IPS-18a (cell line): ENCODE measurements at regions not wholly inside any gene's neighbourhood (a gene's known extent, or its start where the extent isn't known, plus 50 kb on each side); places are given as distances from the start of the nearest gene placed in this dataset.

ENCODE experiments used
- H3K27ac ChIP-seq: one replicate; pipeline ENCODE4 v1.5.1; 2013; ENCODE audit warnings: low read length
- H3K27me3 ChIP-seq: one replicate; pipeline ENCODE4 v1.6.1; 2013; ENCODE audit warnings: mild to moderate bottlenecking, low read length; ENCODE audit not compliant: control insufficient read depth, insufficient read depth
- H3K36me3 ChIP-seq: one replicate; pipeline ENCODE4 v1.6.1; 2013; ENCODE audit warnings: low read depth, low read length; ENCODE audit not compliant: control insufficient read depth
- H3K4me1 ChIP-seq: one replicate; pipeline ENCODE4 v1.6.1; 2013; ENCODE audit warnings: low read depth, low read length; ENCODE audit not compliant: control insufficient read depth
- H3K4me3 ChIP-seq: one replicate; pipeline ENCODE4 v1.5.1; 2013; ENCODE audit warnings: low read length
- H3K9ac ChIP-seq: one replicate; pipeline ENCODE4 v1.6.1; 2013; ENCODE audit warnings: mild to moderate bottlenecking, low read length, moderate library complexity
- H3K9me3 ChIP-seq: one replicate; pipeline ENCODE4 v1.6.1; 2013; ENCODE audit warnings: low read depth, low read length; ENCODE audit not compliant: control insufficient read depth

- Histone ChIP-seq H3K4me1 (no peaks in the 10 kb centered on the region), H3K27me3 (no peaks in the 10 kb centered on the region), H3K4me3 (no peak overlapping the region), H3K9ac (no peak overlapping the region), H3K27ac (no peak overlapping the region), H3K9me3 (no peaks in the 10 kb centered on the region), H3K36me3 (no peaks in the 10 kb centered on the region)
Observed at GRCh38 chr19:30170495-30171137, 201.6 kb upstream of the ZNF536 start.

GRCh38 chr19:30171138-30171635 is 201.0 kb upstream of the ZNF536 start:
- Histone ChIP-seq H3K27me3 (no peaks in the 10 kb centered on the region), H3K4me3 (no peak overlapping the region), H3K4me1 (no peaks in the 10 kb centered on the region), H3K9me3 (no peaks in the 10 kb centered on the region), H3K9ac (no peak overlapping the region), H3K36me3 (no peaks in the 10 kb centered on the region), H3K27ac (no peak overlapping the region)

- Histone ChIP-seq H3K9me3 (no peaks in the 10 kb centered on the region), H3K27ac (no peak overlapping the region), H3K4me3 (no peak overlapping the region), H3K36me3 (no peaks in the 10 kb centered on the region), H3K4me1 (no peaks in the 10 kb centered on the region), H3K27me3 (no peaks in the 10 kb centered on the region), H3K9ac (no peak overlapping the region)
Observed at GRCh38 chr19:30171795-30172612, 200.2 kb upstream of the ZNF536 start.

GRCh38 chr19:30172613-30173242 is 199.5 kb upstream of the ZNF536 start:
- H3K4me3 ChIP-seq: no peak overlapping the region
- no peak overlapping the region for H3K9ac ChIP-seq
- H3K27me3 ChIP-seq: no peaks in the 10 kb centered on the region
- no peak overlapping the region for H3K27ac ChIP-seq
- no peaks in the 10 kb centered on the region for H3K4me1 ChIP-seq
- no peaks in the 10 kb centered on the region for H3K9me3 ChIP-seq
- H3K36me3 ChIP-seq: no peaks in the 10 kb centered on the region

- Histone ChIP-seq H3K36me3 (no peaks in the 10 kb centered on the region), H3K27me3 (no peaks in the 10 kb centered on the region), H3K4me1 (no peaks in the 10 kb centered on the region), H3K27ac (no peak overlapping the region), H3K9ac (no peak overlapping the region), H3K9me3 (no peaks in the 10 kb centered on the region), H3K4me3 (no peak overlapping the region)
Observed at GRCh38 chr19:30173593-30174356, 198.4 kb upstream of the ZNF536 start.

- no peaks in the 10 kb centered on the region for H3K27me3 ChIP-seq
- H3K27ac ChIP-seq: no peak overlapping the region
- peaks cover 2% of the 10 kb centered on the region for H3K4me1 ChIP-seq
- H3K9me3 ChIP-seq: no peaks in the 10 kb centered on the region
- H3K9ac ChIP-seq: no peak overlapping the region
- no peaks in the 10 kb centered on the region for H3K36me3 ChIP-seq
- no peak overlapping the region for H3K4me3 ChIP-seq
Observed at GRCh38 chr19:30174357-30174645, 197.9 kb upstream of the ZNF536 start.

- no peak overlapping the region for H3K9ac ChIP-seq
- H3K4me1 ChIP-seq: peaks cover 3% of the 10 kb centered on the region
- H3K27me3 ChIP-seq: no peaks in the 10 kb centered on the region
- H3K4me3 ChIP-seq: no peak overlapping the region
- H3K27ac ChIP-seq: no peak overlapping the region
- no peaks in the 10 kb centered on the region for H3K36me3 ChIP-seq
- no peaks in the 10 kb centered on the region for H3K9me3 ChIP-seq
Observed at GRCh38 chr19:30174791-30175190, 197.4 kb upstream of the ZNF536 start.

- H3K9me3 ChIP-seq: no peaks in the 10 kb centered on the region
- no peaks in the 10 kb centered on the region for H3K36me3 ChIP-seq
- H3K9ac ChIP-seq: no peak overlapping the region
- H3K27ac ChIP-seq: no peak overlapping the region
- peaks cover 3% of the 10 kb centered on the region for H3K4me1 ChIP-seq
- H3K27me3 ChIP-seq: no peaks in the 10 kb centered on the region
- no peak overlapping the region for H3K4me3 ChIP-seq
Observed at GRCh38 chr19:30175987-30176386, 196.2 kb upstream of the ZNF536 start.

- Histone ChIP-seq H3K27me3 (no peaks in the 10 kb centered on the region), H3K9ac (no peak overlapping the region), H3K4me1 (peaks cover 3% of the 10 kb centered on the region), H3K9me3 (peaks cover 11% of the 10 kb centered on the region), H3K36me3 (no peaks in the 10 kb centered on the region), H3K4me3 (no peak overlapping the region), H3K27ac (no peak overlapping the region)
Observed at GRCh38 chr19:30178721-30179402, 193.3 kb upstream of the ZNF536 start.

- Histone ChIP-seq H3K27ac (no peak overlapping the region), H3K36me3 (no peaks in the 10 kb centered on the region), H3K9ac (no peak overlapping the region), H3K4me3 (no peak overlapping the region), H3K27me3 (no peaks in the 10 kb centered on the region), H3K9me3 (peaks cover 13% of the 10 kb centered on the region), H3K4me1 (peaks cover 3% of the 10 kb centered on the region)
Observed at GRCh38 chr19:30180691-30181090, 191.5 kb upstream of the ZNF536 start.
